ENCODE measurements at regions not wholly inside any gene's neighbourhood (a gene's known extent, or its start where the extent isn't known, plus 50 kb on each side); places are given as distances from the start of the nearest gene placed in this dataset.

DNA sequence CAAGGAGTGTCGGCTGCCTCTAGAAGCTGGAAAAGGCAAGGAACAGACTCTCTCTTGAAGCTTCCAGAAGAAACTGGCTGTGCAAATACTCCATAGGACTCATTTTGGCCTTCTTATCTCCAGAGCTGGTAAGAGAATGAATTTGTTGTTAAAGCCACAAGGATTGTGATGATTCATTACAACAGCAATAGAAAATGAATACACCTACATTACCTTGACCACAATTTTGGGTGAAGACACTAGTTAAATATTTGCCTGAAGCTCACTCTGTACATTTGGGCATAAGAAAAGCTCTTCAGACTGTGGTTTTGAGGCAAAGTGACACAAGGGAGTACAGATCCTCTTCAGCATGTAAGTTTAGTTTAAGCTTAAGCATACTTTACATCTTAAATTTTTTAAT is 134.5 kb upstream of the TLL1 start:
- Histone ChIP-seq H3K27me3 (ENCODE audit: insufficient read depth, low read length) (no peaks in the 10 kb centered on the region), H4K20me1 (ENCODE audit: insufficient read depth, low read length) (no peaks in the 10 kb centered on the region), H3K4me3 (ENCODE audit: insufficient read depth, low read depth, low read length) (no peak overlapping the region), H3K9ac (ENCODE audit: low read length) (no peak overlapping the region), H3K4me1 (ENCODE audit: insufficient read depth, low read length) (no peaks in the 10 kb centered on the region), H3K27ac (ENCODE audit: low read depth, low read length) (no peak overlapping the region), H3K9me3 (ENCODE audit: insufficient read depth, low read depth, low read length) (no peaks in the 10 kb centered on the region), H3K4me2 (ENCODE audit: low read length) (no peak overlapping the region), H3K36me3 (ENCODE audit: insufficient read depth, low read length) (no peaks in the 10 kb centered on the region), H3K79me2 (ENCODE audit: insufficient read depth, low read length) (no peaks in the 10 kb centered on the region), H2AFZ (ENCODE audit: low read depth, low read length) (no peak overlapping the region)
- DNase-seq (ENCODE audit: low read depth) (peak; percentile 17), FAIRE-seq (no peak)
- Mint-ChIP-seq H3K27me3 (ENCODE audit: low read depth, unreplicated experiment) (no peaks in the 10 kb centered on the region), H3K4me1 (ENCODE audit: low read depth, unreplicated experiment) (no peaks in the 10 kb centered on the region), H3K9me3 (ENCODE audit: unreplicated experiment) (peaks cover 4% of the 10 kb centered on the region), H3K4me3 (ENCODE audit: unreplicated experiment) (no peak overlapping the region), H3K27ac (ENCODE audit: unreplicated experiment) (no peak overlapping the region), H3K36me3 (ENCODE audit: low read depth, unreplicated experiment) (no peaks in the 10 kb centered on the region)
- TF ChIP-seq, protein P1, sequence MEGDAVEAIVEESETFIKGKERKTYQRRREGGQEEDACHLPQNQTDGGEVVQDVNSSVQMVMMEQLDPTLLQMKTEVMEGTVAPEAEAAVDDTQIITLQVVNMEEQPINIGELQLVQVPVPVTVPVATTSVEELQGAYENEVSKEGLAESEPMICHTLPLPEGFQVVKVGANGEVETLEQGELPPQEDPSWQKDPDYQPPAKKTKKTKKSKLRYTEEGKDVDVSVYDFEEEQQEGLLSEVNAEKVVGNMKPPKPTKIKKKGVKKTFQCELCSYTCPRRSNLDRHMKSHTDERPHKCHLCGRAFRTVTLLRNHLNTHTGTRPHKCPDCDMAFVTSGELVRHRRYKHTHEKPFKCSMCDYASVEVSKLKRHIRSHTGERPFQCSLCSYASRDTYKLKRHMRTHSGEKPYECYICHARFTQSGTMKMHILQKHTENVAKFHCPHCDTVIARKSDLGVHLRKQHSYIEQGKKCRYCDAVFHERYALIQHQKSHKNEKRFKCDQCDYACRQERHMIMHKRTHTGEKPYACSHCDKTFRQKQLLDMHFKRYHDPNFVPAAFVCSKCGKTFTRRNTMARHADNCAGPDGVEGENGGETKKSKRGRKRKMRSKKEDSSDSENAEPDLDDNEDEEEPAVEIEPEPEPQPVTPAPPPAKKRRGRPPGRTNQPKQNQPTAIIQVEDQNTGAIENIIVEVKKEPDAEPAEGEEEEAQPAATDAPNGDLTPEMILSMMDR (IDR thresholded peaks at IDR 0.05; ENCODE audit: insufficient read depth, low read depth, low read length): no peak
- TF ChIP-seq EZH2 (IDR thresholded peaks at IDR 0.05; ENCODE audit: insufficient read depth, low read length): no peak

DNA sequence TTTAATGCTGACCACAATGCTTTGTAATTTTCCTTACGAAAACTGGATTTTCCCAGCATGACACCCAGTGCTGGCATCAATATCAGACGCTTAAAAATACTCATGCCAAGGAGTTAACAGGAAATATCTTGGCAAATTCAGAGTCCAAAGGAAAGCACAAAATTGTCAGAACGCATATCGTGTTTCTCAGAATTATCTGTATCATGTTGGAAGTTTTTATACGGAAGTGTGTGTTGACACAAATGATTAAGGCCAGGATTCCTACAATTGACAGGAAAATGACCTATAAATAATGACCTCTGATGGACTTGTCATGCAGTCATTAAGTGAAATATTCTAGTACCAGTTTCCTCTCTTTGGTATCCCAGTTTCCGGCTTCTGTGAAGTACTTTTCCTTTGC is 132.1 kb upstream of the TLL1 start:
- Histone ChIP-seq H4K20me1 (ENCODE audit: insufficient read depth, low read length) (no peaks in the 10 kb centered on the region), H3K4me2 (ENCODE audit: low read length) (no peak overlapping the region), H3K27me3 (ENCODE audit: insufficient read depth, low read length) (no peaks in the 10 kb centered on the region), H3K27ac (ENCODE audit: low read depth, low read length) (no peak overlapping the region), H3K79me2 (ENCODE audit: insufficient read depth, low read length) (no peaks in the 10 kb centered on the region), H3K9ac (ENCODE audit: low read length) (no peak overlapping the region), H3K4me3 (ENCODE audit: insufficient read depth, low read depth, low read length) (no peak overlapping the region), H3K36me3 (ENCODE audit: insufficient read depth, low read length) (no peaks in the 10 kb centered on the region), H3K9me3 (ENCODE audit: insufficient read depth, low read depth, low read length) (no peaks in the 10 kb centered on the region), H3K4me1 (ENCODE audit: insufficient read depth, low read length) (no peaks in the 10 kb centered on the region), H2AFZ (ENCODE audit: low read depth, low read length) (no peak overlapping the region)
- FAIRE-seq: no peak
- H3K27ac Mint-ChIP-seq (ENCODE audit: unreplicated experiment): no peak overlapping the region
- H3K4me3 Mint-ChIP-seq (ENCODE audit: unreplicated experiment): no peak overlapping the region
- no peaks in the 10 kb centered on the region for H3K36me3 Mint-ChIP-seq (ENCODE audit: low read depth, unreplicated experiment)
- no peaks in the 10 kb centered on the region for H3K4me1 Mint-ChIP-seq (ENCODE audit: low read depth, unreplicated experiment)
- DNase-seq (ENCODE audit: low read depth): no peak
- H3K9me3 Mint-ChIP-seq (ENCODE audit: unreplicated experiment): peaks cover 4% of the 10 kb centered on the region
- TF ChIP-seq EZH2 (IDR thresholded peaks at IDR 0.05; ENCODE audit: insufficient read depth, low read length): no peak
- TF ChIP-seq, protein P1 (IDR thresholded peaks at IDR 0.05; ENCODE audit: insufficient read depth, low read depth, low read length): no peak
- no peaks in the 10 kb centered on the region for H3K27me3 Mint-ChIP-seq (ENCODE audit: low read depth, unreplicated experiment)

DNA sequence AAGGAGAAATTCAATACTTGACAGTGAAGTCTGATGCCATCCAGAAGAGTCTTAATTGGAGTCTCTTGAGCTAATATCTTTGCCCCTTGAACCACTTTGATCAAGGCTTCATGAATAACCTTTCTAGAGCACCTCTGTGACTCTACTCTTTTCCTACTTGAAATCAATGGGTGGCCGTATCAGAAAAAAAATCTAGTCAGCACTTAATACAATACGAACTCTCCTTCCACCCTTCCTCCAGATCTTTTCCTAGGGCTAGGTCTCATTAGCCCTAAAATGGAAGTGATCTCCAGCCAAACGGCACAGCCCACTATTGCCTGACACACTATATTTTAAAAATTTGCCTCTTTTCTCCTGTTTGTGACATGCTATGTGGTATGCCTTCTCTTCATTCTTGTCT is 129.6 kb upstream of the TLL1 start:
- Histone ChIP-seq H3K27me3 (ENCODE audit: insufficient read depth, low read length) (no peaks in the 10 kb centered on the region), H3K4me2 (ENCODE audit: low read length) (no peak overlapping the region), H3K27ac (ENCODE audit: low read depth, low read length) (no peak overlapping the region), H3K9me3 (ENCODE audit: insufficient read depth, low read depth, low read length) (no peaks in the 10 kb centered on the region), H3K4me1 (ENCODE audit: insufficient read depth, low read length) (no peaks in the 10 kb centered on the region), H4K20me1 (ENCODE audit: insufficient read depth, low read length) (no peaks in the 10 kb centered on the region), H3K9ac (ENCODE audit: low read length) (no peak overlapping the region), H3K36me3 (ENCODE audit: insufficient read depth, low read length) (no peaks in the 10 kb centered on the region), H3K4me3 (ENCODE audit: insufficient read depth, low read depth, low read length) (no peak overlapping the region), H3K79me2 (ENCODE audit: insufficient read depth, low read length) (no peaks in the 10 kb centered on the region), H2AFZ (ENCODE audit: low read depth, low read length) (no peak overlapping the region)
- Mint-ChIP-seq H3K36me3 (ENCODE audit: low read depth, unreplicated experiment) (no peaks in the 10 kb centered on the region), H3K27ac (ENCODE audit: unreplicated experiment) (no peak overlapping the region), H3K27me3 (ENCODE audit: low read depth, unreplicated experiment) (no peaks in the 10 kb centered on the region), H3K9me3 (ENCODE audit: unreplicated experiment) (no peaks in the 10 kb centered on the region), H3K4me3 (ENCODE audit: unreplicated experiment) (no peak overlapping the region), H3K4me1 (ENCODE audit: low read depth, unreplicated experiment) (no peaks in the 10 kb centered on the region)
- FAIRE-seq (no peak), DNase-seq (ENCODE audit: low read depth) (no peak)
- no peak for TF ChIP-seq EZH2 (IDR thresholded peaks at IDR 0.05; ENCODE audit: insufficient read depth, low read length)
- TF ChIP-seq, protein P1 (IDR thresholded peaks at IDR 0.05; ENCODE audit: insufficient read depth, low read depth, low read length): no peak

Data from astrocyte (in vitro differentiated cells and primary cell).